ENCODE measurements at regions not wholly inside any gene's neighbourhood (a gene's known extent, or its start where the extent isn't known, plus 50 kb on each side); places are given as distances from the start of the nearest gene placed in this dataset.

DNA sequence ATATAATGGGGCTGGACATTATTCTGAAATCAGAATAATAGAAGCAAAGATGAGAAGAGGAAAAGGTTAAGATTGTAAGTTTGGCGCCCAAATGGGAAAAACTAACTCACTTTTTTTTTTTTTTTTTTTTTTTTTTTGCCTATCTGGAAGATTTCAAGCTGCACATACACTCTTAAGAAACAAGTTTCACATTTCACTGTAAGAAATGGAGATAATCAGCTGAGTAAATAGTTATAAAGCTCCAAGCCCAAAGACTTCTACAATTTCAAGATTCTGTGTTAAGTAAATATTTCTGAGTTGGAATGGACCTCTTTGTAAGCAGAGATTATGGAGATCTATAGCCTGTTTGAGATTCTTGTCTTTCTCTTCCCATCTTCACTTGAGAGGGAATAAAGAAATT is 140.0 kb downstream of the SLC17A6 start:
- no peak overlapping the region for H3K4me3 ChIP-seq (IDR thresholded peaks at IDR 0.05; ENCODE audit: insufficient read depth, low read depth, low read length)
- no peak overlapping the region for H3K27ac ChIP-seq
- TF ChIP-seq, protein P1, sequence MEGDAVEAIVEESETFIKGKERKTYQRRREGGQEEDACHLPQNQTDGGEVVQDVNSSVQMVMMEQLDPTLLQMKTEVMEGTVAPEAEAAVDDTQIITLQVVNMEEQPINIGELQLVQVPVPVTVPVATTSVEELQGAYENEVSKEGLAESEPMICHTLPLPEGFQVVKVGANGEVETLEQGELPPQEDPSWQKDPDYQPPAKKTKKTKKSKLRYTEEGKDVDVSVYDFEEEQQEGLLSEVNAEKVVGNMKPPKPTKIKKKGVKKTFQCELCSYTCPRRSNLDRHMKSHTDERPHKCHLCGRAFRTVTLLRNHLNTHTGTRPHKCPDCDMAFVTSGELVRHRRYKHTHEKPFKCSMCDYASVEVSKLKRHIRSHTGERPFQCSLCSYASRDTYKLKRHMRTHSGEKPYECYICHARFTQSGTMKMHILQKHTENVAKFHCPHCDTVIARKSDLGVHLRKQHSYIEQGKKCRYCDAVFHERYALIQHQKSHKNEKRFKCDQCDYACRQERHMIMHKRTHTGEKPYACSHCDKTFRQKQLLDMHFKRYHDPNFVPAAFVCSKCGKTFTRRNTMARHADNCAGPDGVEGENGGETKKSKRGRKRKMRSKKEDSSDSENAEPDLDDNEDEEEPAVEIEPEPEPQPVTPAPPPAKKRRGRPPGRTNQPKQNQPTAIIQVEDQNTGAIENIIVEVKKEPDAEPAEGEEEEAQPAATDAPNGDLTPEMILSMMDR (conservative IDR thresholded peaks at IDR 0.05; ENCODE audit: low read depth, low read length) = no peak
- no peaks in the 10 kb centered on the region for H3K36me3 ChIP-seq (ENCODE audit: insufficient read depth)
- H3K9ac ChIP-seq = no peak overlapping the region
- H4K20me1 ChIP-seq (ENCODE audit: insufficient read depth) = no peaks in the 10 kb centered on the region
- H3K79me2 ChIP-seq (ENCODE audit: insufficient read depth, low read depth) = no peaks in the 10 kb centered on the region
- no peak overlapping the region for H2AFZ ChIP-seq (ENCODE audit: low read depth)
- no peaks in the 10 kb centered on the region for H3K27me3 ChIP-seq (ENCODE audit: insufficient read depth, low read depth)
- no peak overlapping the region for H3K4me2 ChIP-seq
- no peaks in the 10 kb centered on the region for H3K4me1 ChIP-seq (ENCODE audit: low read depth, poor library complexity, severe bottlenecking)

DNA sequence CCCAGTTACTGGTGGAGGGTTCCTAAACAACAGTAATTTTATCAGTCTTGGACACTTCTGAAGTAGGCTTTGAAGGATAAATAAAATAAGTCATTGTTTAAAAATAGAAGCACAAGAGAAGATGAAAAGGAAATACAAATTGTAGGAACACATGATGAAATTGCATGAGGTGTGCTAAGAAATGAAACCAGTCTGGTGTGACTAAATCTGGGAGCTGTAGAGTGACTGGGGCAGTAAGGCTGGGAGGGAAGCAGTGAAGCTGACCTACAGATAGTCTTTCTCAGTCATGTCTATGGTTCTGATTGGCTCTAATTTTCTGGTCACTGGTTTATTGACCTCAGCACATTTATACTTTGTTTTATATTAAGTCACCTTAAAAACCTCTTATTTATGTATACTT is 139.1 kb downstream of the SLC17A6 start:
- Histone ChIP-seq H3K4me2 (no peak overlapping the region), H3K9ac (no peak overlapping the region), H3K4me1 (ENCODE audit: low read depth, poor library complexity, severe bottlenecking) (no peaks in the 10 kb centered on the region), H3K27me3 (ENCODE audit: insufficient read depth, low read depth) (no peaks in the 10 kb centered on the region), H3K79me2 (ENCODE audit: insufficient read depth, low read depth) (no peaks in the 10 kb centered on the region), H3K27ac (no peak overlapping the region), H4K20me1 (ENCODE audit: insufficient read depth) (no peaks in the 10 kb centered on the region), H3K36me3 (ENCODE audit: insufficient read depth) (no peaks in the 10 kb centered on the region), H3K4me3 (IDR thresholded peaks at IDR 0.05; ENCODE audit: insufficient read depth, low read depth, low read length) (no peak overlapping the region), H2AFZ (ENCODE audit: low read depth) (no peak overlapping the region)
- TF ChIP-seq, protein P1 (conservative IDR thresholded peaks at IDR 0.05; ENCODE audit: low read depth, low read length) = no peak

DNA sequence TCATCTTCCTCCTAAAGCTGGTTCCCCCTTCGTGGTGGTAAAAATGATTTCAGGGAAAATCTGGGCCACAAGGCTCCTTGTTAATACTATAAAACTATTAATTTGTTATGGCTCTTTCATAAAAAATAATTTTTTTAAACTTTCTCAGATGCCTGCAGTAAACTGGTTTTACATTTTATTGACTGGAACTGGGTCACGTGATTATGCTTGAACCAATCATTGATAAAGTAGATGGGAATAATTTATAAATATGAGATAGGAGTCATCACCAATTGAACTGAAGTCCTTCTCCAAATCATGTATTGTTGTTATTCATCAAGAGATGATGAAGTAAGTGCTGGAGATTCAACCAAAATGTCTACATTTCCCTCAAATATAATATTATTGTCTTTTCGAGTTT is 138.4 kb downstream of the SLC17A6 start:
- Histone ChIP-seq H3K36me3 (ENCODE audit: insufficient read depth) (no peaks in the 10 kb centered on the region), H3K27me3 (ENCODE audit: insufficient read depth, low read depth) (no peaks in the 10 kb centered on the region), H3K4me3 (IDR thresholded peaks at IDR 0.05; ENCODE audit: insufficient read depth, low read depth, low read length) (no peak overlapping the region), H2AFZ (ENCODE audit: low read depth) (no peak overlapping the region), H3K4me2 (no peak overlapping the region), H3K79me2 (ENCODE audit: insufficient read depth, low read depth) (no peaks in the 10 kb centered on the region), H3K9ac (no peak overlapping the region), H3K4me1 (ENCODE audit: low read depth, poor library complexity, severe bottlenecking) (no peaks in the 10 kb centered on the region), H3K27ac (no peak overlapping the region), H4K20me1 (ENCODE audit: insufficient read depth) (no peaks in the 10 kb centered on the region)
- TF ChIP-seq, protein P1 (conservative IDR thresholded peaks at IDR 0.05; ENCODE audit: low read depth, low read length) = no peak

DNA sequence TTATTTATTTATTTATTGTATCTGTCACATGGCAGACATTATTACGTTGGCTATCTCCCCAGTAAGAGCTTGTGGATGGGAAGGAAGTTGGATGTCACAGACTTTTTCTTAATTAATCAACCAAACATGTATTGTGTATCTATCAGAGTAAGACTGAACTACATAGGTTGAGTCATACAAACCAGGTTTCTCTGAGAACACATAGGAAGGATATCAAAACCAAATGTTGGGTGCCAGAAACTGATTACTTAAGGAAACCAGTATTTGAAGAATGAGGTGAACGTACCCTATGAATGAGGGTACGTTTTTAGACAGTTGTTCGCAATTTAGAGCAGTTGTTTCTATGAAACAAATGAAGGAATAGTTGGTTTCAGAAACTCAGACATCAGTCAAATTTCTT is 136.4 kb downstream of the SLC17A6 start:
- no peaks in the 10 kb centered on the region for H3K36me3 ChIP-seq (ENCODE audit: insufficient read depth)
- H4K20me1 ChIP-seq (ENCODE audit: insufficient read depth) = no peaks in the 10 kb centered on the region
- TF ChIP-seq, protein P1 (conservative IDR thresholded peaks at IDR 0.05; ENCODE audit: low read depth, low read length) = no peak
- H2AFZ ChIP-seq (ENCODE audit: low read depth) = no peak overlapping the region
- H3K4me1 ChIP-seq (ENCODE audit: low read depth, poor library complexity, severe bottlenecking) = no peaks in the 10 kb centered on the region
- H3K9ac ChIP-seq = no peak overlapping the region
- no peaks in the 10 kb centered on the region for H3K27me3 ChIP-seq (ENCODE audit: insufficient read depth, low read depth)
- no peak overlapping the region for H3K4me2 ChIP-seq
- H3K79me2 ChIP-seq (ENCODE audit: insufficient read depth, low read depth) = no peaks in the 10 kb centered on the region
- H3K4me3 ChIP-seq (IDR thresholded peaks at IDR 0.05; ENCODE audit: insufficient read depth, low read depth, low read length) = no peak overlapping the region
- H3K27ac ChIP-seq = no peak overlapping the region

DNA sequence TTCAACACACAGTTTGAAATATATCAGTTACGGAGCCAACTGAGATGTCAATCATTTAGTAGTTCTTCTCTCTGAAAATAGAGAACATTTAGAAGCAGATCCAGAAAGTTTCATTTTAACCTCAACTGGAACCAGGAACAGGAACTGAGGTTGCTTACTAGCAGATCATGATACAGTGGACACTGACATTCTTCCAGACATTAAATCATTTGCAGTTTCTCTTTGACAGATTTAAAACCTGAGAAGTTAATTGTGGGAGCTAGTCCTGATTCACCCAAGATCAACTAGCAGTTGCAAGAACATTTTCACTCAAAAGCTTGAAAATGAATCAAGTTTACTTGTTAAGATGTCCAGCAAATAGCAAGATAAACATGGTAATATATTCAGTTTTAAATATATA is 135.4 kb downstream of the SLC17A6 start:
- H3K4me1 ChIP-seq (ENCODE audit: low read depth, poor library complexity, severe bottlenecking) = no peaks in the 10 kb centered on the region

More for the DNA sequence above, 135.4 kb downstream of the SLC17A6 start:
- no peak overlapping the region for H3K27ac ChIP-seq
- no peaks in the 10 kb centered on the region for H3K79me2 ChIP-seq (ENCODE audit: insufficient read depth, low read depth)
- H4K20me1 ChIP-seq (ENCODE audit: insufficient read depth) = no peaks in the 10 kb centered on the region
- no peaks in the 10 kb centered on the region for H3K27me3 ChIP-seq (ENCODE audit: insufficient read depth, low read depth)
- no peak overlapping the region for H3K4me3 ChIP-seq (IDR thresholded peaks at IDR 0.05; ENCODE audit: insufficient read depth, low read depth, low read length)
- TF ChIP-seq, protein P1 (conservative IDR thresholded peaks at IDR 0.05; ENCODE audit: low read depth, low read length) = no peak
- H2AFZ ChIP-seq (ENCODE audit: low read depth) = no peak overlapping the region
- H3K9ac ChIP-seq = no peak overlapping the region
- no peaks in the 10 kb centered on the region for H3K36me3 ChIP-seq (ENCODE audit: insufficient read depth)
- H3K4me2 ChIP-seq = no peak overlapping the region
